ENCODE measurements at regions not wholly inside any gene's neighbourhood (a gene's known extent, or its start where the extent isn't known, plus 50 kb on each side); places are given as distances from the start of the nearest gene placed in this dataset.

DNA sequence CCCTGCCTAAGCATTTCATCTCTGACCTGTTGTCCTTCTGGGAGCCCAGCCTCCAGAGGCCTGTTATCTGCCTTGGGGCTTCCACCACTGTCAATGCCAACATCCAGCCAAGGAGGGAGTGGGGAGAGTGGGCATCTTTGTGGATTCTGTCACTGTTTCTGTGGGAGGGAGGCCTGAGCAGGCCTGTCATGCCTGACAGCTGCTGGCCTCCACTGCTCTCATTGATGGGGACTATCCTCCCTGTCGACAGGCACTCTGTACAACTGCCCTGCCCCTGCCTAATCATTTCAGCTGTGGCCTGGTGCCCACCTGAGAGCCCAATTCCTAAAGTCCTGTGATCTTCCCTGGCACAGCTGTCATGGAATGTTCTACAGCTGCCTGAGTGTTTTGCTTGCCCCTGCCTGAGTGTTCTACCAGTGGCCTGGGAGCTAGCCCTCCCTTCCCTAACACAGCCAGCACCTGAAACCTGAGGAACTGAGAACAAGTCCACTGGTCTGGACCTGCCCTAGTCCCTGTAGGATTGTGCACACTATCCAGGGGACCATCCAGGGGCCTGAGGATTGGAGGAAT lies 145.3 kb downstream of the FAM83B start:
- no peak for DNase-seq

DNA sequence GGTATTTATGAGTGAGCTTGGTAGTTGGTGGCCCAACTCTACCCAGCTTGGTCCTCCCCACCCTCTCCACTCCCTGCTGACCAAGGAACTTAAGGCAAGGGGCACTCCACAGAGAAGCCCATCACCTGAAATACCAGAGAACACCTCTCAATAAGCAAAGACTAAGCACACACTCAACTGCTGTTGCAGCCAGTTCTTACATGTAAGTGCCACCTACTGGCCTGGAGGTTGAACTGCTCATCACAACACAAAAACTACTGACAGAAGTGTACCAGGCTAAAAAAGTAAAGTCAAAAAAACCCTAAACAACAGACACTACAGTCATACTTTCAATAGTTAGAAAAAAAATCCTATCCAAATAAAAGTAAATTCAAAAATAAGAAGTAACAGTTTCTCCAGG lies 146.2 kb downstream of the FAM83B start:
- no peak for DNase-seq

DNA sequence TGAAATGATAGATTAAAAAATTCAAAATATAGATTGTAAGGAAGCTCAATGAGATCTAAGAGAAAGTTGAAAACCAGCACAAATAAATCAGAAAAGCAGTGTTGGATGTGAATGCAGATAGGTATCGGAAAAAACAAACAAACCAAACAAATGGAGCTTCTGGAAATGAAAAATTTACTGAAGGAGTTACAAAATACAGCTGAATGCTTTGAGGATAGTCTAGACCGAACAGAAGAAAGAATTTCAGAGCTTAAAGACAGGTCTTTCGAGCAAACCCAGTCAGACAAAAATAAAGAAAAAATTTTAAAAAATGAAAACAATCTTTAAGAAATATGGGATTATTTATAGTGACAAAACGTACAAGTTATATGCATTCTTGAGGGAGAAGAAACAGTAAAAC lies 146.7 kb downstream of the FAM83B start:
- DNase-seq: no peak

DNA sequence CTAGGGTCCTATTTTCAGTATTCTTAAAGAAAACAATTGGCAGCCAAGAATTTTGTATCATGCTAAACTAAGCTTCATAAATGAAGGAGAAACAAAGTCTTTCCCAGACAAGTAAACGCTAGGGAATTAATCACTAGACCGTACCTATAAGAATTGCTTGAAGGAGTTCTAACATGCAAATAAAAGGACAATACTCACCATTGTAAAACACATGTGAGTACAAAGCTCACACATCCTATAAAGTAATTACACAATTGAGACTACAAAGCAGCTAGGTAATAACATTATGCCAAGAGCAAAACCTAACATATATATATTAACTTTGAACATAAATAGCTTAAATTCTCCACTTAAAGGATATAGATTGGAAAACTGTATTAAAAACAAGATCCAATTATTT lies 147.4 kb downstream of the FAM83B start:
- no peak for DNase-seq

DNA sequence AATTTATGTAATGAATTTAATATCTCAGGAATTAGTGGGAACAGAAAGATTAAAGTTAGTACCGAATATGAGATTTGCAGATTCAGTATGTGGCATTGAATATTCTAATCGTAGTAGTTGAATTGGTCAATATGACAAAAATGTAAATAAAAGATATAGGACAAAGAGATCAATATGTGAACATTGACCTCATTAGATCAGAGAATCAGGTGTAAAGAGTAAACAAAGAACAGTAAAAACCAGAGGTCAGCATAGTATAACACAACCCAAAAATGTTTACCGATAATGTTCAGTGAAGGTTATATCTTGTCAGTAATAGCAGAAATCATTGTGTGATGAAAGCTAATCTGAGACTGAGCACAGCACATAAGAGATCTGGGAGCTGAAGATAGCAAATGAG lies 152.0 kb downstream of the FAM83B start:
- DNase-seq: no peak

DNA sequence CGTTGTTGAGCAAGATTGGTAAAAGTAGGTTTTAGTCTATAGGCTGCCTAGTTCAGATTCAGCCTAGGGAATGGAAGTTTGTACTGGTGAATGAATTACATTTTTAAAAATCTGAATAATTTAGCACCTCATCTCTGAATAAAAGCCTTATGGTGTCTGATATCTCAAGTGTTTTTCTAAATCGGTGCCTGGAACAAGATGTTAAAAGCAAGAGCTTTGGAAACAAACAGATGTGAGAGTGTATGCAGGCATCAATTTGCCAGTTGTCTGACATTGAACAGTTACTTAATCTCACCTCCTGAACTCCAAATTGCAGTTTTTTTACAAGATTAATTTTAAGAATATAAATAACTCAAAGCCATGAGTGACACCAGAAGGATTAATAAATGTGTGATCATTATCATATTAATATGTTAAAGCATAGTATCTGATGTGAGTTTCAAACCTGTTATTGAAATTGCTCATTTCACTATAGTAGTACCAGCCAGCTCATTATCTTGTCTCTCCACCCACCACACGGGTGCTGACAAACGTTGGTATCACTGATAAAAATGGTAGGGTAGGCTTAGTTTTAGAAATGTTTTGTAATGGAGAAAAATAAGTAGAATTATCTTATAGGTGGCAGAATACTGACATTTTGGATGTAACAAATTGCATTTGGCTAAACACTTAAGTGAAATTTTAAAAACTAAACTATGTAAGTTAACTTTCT lies 157.3 kb downstream of the FAM83B start:
- no peak for DNase-seq

DNA sequence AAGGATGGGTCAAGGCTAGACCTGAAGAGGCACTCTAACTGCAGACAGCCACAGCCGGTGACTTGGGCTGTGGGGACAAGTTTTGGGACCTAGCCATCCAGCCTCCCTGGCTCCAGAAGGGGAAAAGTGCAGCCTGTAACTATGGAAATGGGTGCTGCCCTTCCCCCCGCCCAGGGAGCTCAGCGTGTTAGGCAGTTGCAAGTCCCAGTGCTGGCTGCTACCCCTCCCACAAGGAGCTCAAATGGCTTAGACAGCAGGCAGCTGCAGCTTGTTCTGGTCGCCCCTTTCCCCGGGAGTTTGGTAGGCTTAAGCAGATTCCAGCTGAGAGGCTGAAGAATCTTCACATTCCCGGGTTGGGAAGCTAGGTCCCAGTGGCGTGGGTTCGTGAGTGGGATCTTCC lies 162.6 kb downstream of the FAM83B start:
- no peak for DNase-seq

DNA sequence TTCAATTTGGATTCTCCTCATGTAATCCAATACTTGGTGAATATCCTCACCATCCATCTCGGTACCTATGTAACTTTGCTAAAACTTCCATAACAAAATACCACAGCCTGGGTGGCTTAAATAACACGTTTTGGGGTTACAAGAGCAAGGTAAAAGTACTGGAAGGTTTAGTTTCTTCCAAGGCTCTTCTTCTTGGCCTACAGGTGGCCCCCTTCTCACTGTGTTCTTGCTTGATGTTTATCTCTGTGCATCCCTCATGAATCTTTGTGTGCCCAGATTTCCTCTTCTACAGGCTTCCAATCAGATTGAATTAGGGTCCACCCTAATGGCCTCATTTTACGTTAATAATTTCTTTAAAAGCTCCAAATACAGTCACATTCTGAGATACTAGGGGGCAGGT lies 163.3 kb upstream of the HCRTR2 start:
- DNase-seq: no peak

DNA sequence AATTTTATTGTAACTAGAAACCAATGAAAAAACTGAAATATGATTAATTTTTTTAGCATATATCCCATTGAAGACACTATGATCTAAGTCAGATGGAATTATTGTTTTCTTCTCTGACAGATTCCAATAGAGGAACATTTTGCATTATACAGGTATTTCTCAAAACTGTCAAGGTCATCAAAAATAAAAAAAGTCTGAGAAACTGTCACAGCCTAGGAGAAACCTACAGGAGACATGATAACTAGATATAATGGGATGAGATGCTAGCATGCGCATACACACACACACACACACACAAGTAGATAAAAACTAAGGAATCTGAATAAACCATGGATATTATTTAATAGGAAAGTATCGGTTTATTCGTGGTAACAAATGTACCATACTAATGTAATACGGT lies 161.9 kb upstream of the HCRTR2 start:
- no peak for DNase-seq

DNA sequence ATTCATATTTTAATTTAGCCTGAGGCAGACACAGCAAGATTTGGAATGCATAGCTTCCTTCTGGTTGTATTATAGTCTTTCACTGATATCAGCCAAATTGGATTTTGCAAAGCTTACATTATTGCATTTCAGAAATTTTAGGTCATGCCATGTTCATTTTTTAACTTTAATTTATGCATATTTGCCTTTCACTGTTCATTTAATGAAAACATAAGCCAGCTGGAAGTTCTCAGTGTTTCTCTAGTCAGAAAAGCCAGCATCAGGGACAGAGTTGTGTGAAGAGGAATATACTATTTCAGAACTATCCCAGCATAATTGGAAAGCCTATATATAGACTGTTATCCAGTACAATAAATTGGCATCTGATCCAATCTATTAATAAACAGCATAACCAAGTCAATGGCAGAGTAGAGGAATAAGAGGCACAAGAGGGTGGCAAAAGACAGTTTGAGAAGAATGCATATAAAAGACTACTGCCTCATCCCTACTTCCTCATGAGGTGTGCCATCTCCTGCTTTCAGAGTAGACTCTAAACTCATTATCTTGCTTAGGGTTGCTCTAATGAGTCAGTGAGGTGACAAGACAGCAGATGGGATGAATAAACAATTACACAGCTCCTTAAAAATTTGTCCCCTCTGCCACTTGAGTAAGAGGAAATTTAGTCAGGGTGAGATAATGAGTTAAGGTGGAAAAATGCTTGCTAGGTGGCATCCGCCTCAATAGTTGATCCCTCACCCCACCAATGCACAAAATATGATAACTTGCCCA lies 159.8 kb upstream of the HCRTR2 start:
- no peak for DNase-seq

DNA sequence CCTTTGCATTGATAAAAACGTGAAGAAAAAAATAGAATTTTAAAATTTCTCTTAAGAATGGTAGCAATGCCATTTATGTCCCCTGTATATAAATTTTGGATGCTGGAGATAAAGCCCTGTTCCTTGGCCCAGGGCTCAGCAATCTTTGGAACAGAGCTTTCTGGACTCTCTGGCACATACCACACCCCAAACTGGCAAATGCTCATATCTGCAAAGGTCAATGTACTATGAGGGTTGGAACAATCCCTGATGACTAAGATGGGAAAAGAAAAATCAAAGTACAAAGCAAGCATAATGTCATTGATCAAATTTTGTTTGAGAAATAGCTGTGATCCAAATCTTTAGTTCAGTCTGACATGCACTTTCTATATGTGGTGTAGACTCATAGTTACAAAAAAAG lies 158.1 kb upstream of the HCRTR2 start:
- no peak for DNase-seq

DNA sequence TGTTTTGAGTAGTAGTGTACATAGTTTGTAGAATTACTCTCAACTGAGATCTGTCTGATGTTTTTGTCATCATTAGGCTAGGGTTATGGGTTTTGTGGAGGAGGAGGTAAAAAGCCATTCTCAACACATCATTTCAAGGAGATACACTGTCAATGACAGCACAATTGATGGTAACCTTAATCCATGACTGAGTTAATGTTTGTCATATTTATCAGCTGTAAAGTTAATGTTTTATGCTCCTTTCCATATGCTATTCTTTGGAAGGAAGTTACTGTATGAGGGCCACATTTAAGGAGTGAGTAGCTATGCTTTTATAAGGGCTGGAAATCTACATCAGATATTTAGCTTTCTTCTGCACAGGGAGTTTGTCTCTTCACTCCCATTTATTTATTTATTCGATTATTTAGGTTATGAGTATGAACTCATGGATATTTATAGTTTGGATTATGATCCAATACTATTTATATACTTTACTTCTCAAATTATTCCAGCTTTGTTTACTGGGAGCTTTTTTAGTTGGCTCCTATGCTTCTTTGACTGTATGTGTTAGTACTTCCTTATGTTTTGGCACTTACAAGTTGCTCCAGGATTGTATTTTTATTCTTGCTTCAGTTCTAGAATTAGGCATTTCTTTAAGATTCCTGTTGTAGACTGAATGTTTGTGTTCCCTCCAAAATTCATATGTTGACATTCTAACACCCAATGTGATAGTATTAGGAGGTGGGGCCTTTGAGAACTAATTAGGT lies 156.6 kb upstream of the HCRTR2 start:
- DNase-seq: no peak

DNA sequence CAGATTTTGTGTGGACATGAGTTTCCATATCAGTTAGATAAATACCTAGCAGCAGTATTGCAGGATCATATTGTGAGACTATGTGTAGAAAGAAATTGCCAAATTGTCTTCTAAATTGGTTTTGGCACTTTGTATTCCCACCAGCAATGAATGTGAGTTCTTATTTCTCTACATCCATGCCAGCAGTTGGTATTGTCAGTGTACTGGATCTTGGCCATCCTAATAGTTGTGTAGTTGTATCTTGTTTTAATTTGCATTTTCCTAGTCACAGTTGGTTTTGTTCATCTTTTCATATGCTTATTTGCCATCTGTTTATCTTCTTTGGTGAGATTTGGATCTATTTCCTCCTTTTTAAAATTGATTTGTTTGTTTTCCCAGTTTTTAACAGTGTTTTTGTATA lies 154.7 kb upstream of the HCRTR2 start:
- DNase-seq: no peak

DNA sequence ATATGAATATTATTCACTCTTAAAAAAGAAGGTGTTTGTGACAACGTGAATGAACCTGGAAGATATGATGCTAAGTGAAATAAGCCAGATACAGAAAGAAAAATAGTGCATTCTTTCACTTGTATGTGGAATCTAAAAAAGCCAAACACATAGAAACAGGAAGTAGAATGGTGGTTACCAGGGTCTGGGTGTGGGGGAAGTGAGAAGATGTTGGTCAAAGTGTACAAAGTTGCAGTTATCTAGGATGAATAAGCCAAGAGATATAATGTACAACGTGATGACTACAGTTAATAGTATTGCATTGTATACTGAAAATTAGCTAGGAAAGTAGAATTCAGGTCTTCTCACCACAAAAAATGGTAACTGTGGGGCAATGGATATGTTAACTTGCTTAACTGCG lies 151.1 kb upstream of the HCRTR2 start:
- DNase-seq: no peak

DNA sequence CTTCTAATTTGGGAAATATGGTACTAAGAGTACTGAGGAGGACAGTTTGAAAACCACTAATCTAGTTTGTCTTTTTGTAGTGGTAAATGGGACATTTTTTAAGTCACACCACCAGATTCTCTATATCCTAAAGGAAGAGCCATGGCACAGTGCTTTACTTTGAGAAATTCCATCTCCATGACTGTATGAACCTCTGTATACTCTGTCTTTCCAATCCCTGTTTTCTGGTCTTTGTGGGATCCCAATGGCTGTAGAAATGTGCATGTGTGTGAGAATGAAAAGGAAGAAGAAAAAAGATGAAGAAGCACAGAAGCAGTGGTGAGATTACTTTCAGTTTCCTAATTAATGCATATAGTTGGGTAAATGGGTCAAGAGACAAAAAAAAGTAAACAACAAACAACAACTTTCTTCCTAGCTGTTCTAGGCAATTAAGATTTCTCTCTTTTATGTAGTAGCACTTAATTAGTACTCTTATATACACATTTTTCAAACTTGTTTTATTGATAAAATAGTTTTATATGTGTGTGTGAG lies 141.2 kb upstream of the HCRTR2 start:
- no peak for DNase-seq

DNA sequence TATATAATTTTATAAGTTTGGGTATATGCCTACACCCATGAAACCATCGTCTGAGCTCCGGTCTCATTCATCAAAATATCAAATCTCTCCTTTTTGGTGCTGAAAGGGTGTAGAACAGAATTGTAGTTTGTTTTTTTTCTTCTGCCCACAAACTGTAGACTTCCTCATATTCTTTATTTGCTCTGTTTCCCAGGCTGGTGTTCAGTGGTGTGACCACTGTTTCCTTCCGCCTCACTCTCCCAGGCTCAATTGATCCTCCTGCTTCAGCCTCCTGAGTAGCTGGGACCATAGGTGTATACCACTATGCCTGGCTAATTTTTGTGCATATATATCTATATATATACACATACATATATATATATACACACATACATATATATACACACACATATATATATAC lies 139.6 kb upstream of the HCRTR2 start:
- DNase-seq: no peak

DNA sequence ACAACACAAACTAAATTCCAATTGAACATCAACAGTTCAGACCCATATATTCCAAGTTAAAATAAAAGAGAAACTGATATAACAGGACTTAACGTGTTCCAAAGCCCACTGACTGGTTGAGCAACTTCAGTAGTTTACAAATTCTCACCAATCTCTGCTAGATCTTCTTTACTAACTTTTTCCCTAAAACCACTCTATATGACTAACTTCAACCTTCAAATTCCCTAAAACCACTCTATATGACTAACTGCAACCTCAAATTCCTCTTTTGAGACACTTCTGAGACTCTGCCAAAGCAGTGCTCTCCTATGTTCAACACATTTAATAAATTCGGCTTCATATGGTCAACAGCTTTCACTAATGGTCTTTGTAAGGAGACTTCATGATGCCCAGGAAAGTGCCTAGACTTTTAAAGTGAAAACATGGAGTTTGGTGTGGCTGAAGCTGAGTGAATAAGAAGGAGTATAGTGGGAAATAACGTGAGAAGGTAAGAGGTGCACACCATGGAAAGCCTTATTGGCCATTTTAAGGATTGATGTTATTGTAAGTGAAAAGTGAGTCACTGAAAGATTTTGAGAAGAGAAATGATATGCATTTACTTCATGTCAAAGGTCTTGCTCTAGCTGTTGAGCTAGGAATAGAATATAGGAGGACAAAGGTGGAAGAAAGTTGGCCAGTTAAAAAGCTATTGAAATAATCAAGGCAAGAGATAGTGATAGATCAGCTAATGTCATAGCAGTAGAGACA lies 134.0 kb upstream of the HCRTR2 start:
- DNase-seq: no peak

DNA sequence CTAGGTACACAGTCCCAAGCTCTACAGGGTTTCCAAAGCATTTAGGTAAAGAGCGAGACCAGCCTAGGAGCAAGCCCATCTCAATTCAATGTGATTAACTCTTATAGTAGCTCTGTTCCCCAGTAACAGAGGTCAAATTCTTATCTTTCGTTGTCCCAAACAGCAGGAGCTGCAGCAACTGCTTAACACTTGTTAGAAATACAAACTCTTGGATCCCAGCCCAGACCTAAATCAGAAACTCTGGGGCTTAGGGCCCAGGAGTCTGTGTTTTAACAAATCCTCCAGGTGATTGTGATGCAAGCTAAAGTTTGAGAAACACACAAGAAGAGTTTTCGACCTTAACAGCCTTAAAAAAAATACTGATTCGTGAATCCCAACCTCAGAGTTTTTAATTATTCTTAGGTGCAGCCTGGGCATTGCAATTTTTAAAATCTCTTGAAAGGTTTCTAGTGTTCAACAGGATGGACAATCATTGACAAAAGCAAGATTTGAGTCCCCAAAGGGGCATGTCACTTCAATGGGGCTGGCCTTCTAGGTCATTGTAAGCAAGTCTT lies 127.4 kb upstream of the HCRTR2 start:
- peak; percentile 4 for DNase-seq

DNA sequence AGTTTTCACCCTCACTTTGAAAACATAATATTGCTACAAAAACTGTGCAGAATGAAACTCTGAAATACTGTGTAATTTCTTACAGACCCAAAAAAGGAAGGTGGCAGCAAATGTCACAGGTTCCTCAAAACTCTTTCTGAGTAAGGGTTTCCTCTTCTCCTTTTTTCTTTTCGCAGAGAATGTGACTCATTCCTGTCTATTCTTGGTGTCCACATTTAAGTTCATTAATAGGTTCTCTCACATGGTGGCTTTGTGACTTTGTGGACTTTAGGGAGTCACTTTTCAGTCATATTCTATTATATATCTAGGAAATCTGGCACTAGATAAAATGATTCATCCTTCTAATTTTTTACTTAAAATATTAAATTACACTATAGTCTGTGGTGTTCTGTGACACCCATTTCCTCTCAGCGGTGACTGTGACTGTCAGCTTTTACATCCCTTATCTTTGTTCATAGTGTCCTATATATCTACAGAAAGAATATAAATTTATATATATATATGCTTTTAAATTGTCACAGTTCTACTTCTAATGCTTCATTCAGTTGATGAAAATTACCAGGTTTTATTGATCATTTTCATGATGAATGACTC lies 126.8 kb upstream of the HCRTR2 start:
- no peak for DNase-seq

DNA sequence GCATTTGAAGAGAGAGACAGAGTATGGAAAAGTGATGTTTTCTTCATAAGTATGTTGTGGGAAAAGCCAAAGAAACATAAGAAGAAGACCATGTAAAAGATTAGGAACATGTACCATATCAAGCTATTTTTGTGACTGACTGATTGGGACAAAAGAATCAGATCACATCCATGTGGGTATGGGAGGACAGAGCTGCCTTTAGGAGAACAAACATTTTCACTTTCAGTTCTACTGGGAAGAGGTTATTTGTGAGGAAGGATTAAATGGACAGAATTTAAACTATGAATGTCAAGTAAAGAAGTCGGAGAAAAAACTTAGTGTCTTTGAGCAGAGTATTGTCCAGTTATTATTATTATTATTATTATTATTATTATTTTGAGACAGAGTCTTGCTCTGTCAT lies 124.4 kb upstream of the HCRTR2 start:
- no peak for DNase-seq

DNA sequence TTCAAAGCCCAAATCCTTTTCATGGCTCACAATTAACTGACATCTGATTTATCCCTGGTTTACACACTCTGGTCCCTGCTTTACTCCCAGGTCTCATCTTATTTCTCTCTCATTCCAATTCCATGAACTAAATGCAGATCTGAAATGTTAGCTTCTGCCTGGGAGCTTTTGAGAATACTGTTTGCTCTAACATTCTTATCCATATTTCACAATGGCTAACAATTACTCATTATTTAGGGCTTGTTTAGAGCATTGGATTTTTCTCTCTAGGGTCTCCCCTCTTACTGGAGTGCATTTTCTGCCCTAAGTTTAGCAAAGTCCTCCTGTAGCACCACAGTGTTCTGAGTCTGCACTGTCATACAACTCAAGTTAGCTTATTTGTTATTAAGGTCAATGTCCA lies 121.5 kb upstream of the HCRTR2 start:
- DNase-seq: no peak

DNA sequence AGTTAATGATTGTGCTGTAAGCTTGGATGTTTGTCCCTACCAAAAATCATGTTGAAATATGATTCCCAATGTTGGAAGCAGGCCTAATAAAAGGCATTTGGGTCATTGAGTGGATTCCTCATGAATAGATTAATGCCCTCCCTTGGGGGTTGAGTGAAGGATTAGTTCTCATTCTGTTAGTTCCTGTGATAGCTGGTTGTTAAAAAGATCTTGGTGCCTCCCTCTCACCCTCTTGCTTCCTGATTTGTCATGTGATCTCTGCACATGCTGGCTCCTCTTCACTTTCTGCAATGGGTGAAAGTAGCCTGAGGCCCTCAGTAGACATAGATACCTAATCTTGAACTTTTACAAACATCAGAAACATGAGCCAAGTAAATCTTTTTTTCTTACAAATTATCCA lies 115.6 kb upstream of the HCRTR2 start:
- no peak for DNase-seq
